BJ (cell line): ENCODE measurements at regions not wholly inside any gene's neighbourhood (a gene's known extent, or its start where the extent isn't known, plus 50 kb on each side); places are given as distances from the start of the nearest gene placed in this dataset.
"Not testable (repeated sequence)": the region's sequence is repeated elsewhere in the genome, so short reads cannot be mapped to it uniquely, and the experiment has no call there.

Source experiments
- CTCF ChIA-PET: fragments of 350-600 bp; formaldehyde crosslinking; extraction: SDS; loops from one replicate; lab custom pipeline; 2021; ENCODE audit warnings: antibody characterized with exemption, inconsistent platforms; lab: Yijun Ruan, JAX
- POLR2A ChIA-PET: fragments of 300-600 bp; sonication (Branson Sonifier 250); formaldehyde crosslinking; extraction: SDS; loops from one replicate; lab custom pipeline; 2021; ENCODE audit warnings: antibody characterized with exemption; lab: Charles Lee
- DNase-seq: peaks from one replicate; pipeline ENCODE4 v3.0.0-alpha.2; 2011; ENCODE audit warnings: low read depth
- H3K27me3 ChIP-seq: 2 replicates; pipeline ENCODE4 v1.6.0; 2011; ENCODE audit warnings: low read length; ENCODE audit not compliant: control insufficient read depth, insufficient read depth
- H3K36me3 ChIP-seq: 2 replicates; pipeline ENCODE4 v1.5.1; 2011; ENCODE audit warnings: low read length; ENCODE audit not compliant: control insufficient read depth, insufficient read depth
- H3K4me3 ChIP-seq: 2 replicates; pipeline ENCODE4 v1.5.1; 2011; ENCODE audit warnings: low read depth, mild to moderate bottlenecking, control low read depth, low read length
- CTCF ChIP-seq: IDR thresholded peaks from 2 replicates; pipeline ENCODE4 v1.5.1; 2011; ENCODE audit warnings: low read depth, mild to moderate bottlenecking, control low read depth, inconsistent platforms, low read length, moderate library complexity; ENCODE audit not compliant: insufficient read depth

GRCh38 chr2:155546721-155547555 is 785.6 kb downstream of the NR4A2 start:
- DNase-seq = no peak
- H3K27me3 ChIP-seq = no peaks in the 10 kb centered on the region
- CTCF ChIA-PET = no interaction called here
- TF ChIP-seq CTCF = no peak
- H3K4me3 ChIP-seq = no peak overlapping the region
- POLR2A ChIA-PET = no interaction called here
- H3K36me3 ChIP-seq = no peaks in the 10 kb centered on the region

- DNase-seq, H3K36me3 ChIP-seq, POLR2A ChIA-PET, H3K27me3 ChIP-seq, H3K4me3 ChIP-seq, CTCF ChIA-PET: not testable (repeated sequence)
Measured at GRCh38 chr2:155539028-155539427, 793.5 kb downstream of the NR4A2 start.

GRCh38 chr2:155528034-155528433 is 804.5 kb downstream of the NR4A2 start:
- no peak for TF ChIP-seq CTCF
- Histone ChIP-seq H3K4me3 (no peak overlapping the region), H3K36me3 (no peaks in the 10 kb centered on the region), H3K27me3 (no peaks in the 10 kb centered on the region)
- CTCF ChIA-PET = no interaction called here
- POLR2A ChIA-PET = no interaction called here
- DNase-seq = no peak

- CTCF ChIA-PET = no interaction called here
- POLR2A ChIA-PET = no interaction called here
- DNase-seq = no peak
- H3K27me3 ChIP-seq = no peaks in the 10 kb centered on the region
- H3K4me3 ChIP-seq = no peak overlapping the region
- no peak for TF ChIP-seq CTCF
- no peaks in the 10 kb centered on the region for H3K36me3 ChIP-seq
Measured at GRCh38 chr2:155525199-155525598, 807.3 kb downstream of the NR4A2 start.

- no peak for TF ChIP-seq CTCF
- no peaks in the 10 kb centered on the region for H3K27me3 ChIP-seq
- DNase-seq = no peak
- no peak overlapping the region for H3K4me3 ChIP-seq
- CTCF ChIA-PET = no interaction called here
- no peaks in the 10 kb centered on the region for H3K36me3 ChIP-seq
- POLR2A ChIA-PET = no interaction called here
Measured at GRCh38 chr2:155519529-155520130, 812.9 kb downstream of the NR4A2 start.
